ENCODE measurements at regions not wholly inside any gene's neighbourhood (a gene's known extent, or its start where the extent isn't known, plus 50 kb on each side); places are given as distances from the start of the nearest gene placed in this dataset.

DNA sequence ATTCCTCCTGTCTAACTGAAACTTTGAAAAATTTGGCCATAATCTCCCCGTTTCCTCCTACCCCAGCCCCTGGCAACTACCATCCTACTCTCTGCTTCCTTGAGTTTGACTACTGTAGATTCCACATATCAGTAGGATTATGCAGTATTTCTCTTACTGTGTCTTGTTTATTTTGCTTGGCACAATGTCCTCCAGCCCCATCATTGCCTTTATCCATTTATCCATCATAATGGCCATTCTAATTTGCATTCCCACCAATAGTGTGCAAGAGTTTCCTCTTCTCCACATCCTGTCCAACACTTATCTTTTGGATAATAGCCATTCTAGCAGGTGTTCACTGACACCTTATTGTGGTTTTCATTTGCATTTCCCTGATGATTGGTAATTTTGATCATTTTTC, 202.3 kb downstream of the THBS2 start:
- TF ChIP-seq CEBPB (IDR thresholded peaks at IDR 0.05) (no peak), CREB1 (IDR thresholded peaks at IDR 0.05; ENCODE audit: low read depth) (no peak), YY1 (IDR thresholded peaks at IDR 0.05; ENCODE audit: low read depth) (no peak), FOXM1 (IDR thresholded peaks at IDR 0.05; ENCODE audit: borderline replicate concordance, low read depth) (no peak), TCF12 (IDR thresholded peaks at IDR 0.05; ENCODE audit: low read depth) (no peak), EP300 (IDR thresholded peaks at IDR 0.05; ENCODE audit: borderline replicate concordance) (no peak), TAF1 (IDR thresholded peaks at IDR 0.05; ENCODE audit: low read depth) (no peak)
- TF ChIP-seq, protein P1, sequence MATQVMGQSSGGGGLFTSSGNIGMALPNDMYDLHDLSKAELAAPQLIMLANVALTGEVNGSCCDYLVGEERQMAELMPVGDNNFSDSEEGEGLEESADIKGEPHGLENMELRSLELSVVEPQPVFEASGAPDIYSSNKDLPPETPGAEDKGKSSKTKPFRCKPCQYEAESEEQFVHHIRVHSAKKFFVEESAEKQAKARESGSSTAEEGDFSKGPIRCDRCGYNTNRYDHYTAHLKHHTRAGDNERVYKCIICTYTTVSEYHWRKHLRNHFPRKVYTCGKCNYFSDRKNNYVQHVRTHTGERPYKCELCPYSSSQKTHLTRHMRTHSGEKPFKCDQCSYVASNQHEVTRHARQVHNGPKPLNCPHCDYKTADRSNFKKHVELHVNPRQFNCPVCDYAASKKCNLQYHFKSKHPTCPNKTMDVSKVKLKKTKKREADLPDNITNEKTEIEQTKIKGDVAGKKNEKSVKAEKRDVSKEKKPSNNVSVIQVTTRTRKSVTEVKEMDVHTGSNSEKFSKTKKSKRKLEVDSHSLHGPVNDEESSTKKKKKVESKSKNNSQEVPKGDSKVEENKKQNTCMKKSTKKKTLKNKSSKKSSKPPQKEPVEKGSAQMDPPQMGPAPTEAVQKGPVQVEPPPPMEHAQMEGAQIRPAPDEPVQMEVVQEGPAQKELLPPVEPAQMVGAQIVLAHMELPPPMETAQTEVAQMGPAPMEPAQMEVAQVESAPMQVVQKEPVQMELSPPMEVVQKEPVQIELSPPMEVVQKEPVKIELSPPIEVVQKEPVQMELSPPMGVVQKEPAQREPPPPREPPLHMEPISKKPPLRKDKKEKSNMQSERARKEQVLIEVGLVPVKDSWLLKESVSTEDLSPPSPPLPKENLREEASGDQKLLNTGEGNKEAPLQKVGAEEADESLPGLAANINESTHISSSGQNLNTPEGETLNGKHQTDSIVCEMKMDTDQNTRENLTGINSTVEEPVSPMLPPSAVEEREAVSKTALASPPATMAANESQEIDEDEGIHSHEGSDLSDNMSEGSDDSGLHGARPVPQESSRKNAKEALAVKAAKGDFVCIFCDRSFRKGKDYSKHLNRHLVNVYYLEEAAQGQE (IDR thresholded peaks at IDR 0.05; ENCODE audit: low read depth) = no peak
- TF ChIP-seq, protein P2, sequence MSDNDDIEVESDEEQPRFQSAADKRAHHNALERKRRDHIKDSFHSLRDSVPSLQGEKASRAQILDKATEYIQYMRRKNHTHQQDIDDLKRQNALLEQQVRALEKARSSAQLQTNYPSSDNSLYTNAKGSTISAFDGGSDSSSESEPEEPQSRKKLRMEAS (IDR thresholded peaks at IDR 0.05) = no peak
